ENCODE measurements at regions not wholly inside any gene's neighbourhood (a gene's known extent, or its start where the extent isn't known, plus 50 kb on each side); places are given as distances from the start of the nearest gene placed in this dataset.
"Not testable (repeated sequence)": the region's sequence is repeated elsewhere in the genome, so short reads cannot be mapped to it uniquely, and the experiment has no call there.

DNA sequence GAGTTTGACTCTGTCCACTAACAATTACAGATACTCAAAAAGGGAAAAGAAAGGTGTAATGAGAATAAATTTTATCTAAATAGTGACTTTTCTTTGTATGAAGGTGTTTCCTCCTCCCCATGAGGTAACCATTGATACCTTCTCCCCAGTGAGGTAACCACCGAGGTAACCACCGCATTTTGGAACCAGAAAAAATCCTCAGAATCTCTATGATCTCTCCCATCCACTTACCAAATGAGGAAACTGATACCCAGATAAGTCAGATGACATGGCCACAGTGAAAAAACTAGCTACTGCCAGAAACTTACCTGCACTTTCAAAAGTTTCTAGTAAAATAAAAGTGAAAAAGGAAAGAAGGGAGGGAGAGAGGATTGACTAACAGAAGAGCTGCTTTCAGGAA, 124.0 kb upstream of the FNDC3A start:
- DNase-seq: no peak

- DNase-seq: no peak
Measured at GRCh38 chr13:48852911-48853727, 122.6 kb upstream of the FNDC3A start.

DNA sequence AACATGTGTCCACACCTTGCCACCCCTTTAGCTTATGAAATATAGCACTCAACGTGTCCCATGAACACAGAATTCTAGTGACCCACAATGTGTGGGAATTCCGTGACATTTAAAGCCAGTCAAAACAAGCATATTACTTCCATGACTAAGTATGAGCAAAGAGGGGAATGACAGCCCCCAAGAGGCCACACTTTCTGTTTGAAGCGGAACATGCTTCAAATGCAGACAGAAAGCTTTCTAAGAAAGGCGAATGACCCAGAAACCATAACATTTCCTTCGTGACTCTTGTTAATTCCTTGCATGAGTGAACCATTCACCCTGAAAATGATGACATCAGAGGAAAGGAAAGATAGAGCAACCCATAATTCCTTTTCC, 122.0 kb upstream of the FNDC3A start:
- no peak for DNase-seq

DNA sequence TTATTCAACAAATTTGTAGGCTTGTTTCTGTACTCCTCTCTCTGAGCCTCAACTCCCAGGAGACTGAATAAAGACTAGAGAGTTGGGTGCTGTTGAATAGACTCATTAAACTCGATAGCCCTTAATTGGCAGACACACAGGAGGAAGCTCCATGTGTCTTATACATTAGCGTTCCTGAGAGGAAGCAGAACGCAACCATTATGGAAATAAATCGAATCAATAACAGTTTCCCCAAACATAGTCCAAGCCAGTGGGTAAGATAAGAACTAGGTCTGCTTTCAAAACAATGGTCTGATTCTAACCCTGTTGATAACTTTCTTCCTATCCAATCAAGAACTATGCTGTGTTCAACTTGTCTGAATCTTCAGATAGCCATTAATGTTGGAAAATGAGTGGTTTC, 118.1 kb upstream of the FNDC3A start:
- DNase-seq: no peak

DNA sequence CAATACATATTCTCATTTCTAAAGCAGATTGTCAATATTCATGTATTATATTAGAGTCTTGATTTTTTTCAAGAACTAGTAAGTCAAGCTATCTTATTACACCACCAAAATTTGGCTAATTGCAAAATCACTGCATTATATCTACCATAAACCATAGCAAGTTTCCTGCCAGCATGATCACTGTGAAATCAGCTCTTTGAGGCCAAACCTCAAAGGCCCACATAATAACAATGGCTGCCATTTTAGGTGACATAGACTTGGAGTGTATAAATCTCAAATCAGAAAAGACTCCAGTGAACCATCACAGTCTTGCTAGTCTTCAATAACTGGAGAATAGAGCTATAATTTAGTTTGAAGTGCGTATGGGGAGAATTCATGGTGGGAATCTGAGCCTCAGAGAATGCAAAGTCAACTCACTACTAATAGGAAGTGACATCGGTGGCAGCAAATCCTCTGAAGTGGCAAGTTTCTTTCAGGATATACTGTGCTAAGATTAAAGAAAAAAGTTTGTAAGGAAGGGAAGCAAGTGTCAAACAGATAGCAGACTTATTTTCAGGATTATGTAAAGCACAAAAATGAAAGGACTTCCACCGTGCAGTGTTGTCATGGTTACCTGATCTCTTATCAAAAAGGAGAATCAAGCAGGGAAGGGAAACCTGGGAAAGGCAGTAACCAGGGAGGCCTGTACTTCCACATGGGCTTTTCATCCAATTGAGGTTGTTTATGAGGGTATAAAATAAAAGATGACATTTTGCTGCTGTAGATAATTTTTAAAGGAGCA, 117.4 kb upstream of the FNDC3A start:
- no peak for DNase-seq

DNA sequence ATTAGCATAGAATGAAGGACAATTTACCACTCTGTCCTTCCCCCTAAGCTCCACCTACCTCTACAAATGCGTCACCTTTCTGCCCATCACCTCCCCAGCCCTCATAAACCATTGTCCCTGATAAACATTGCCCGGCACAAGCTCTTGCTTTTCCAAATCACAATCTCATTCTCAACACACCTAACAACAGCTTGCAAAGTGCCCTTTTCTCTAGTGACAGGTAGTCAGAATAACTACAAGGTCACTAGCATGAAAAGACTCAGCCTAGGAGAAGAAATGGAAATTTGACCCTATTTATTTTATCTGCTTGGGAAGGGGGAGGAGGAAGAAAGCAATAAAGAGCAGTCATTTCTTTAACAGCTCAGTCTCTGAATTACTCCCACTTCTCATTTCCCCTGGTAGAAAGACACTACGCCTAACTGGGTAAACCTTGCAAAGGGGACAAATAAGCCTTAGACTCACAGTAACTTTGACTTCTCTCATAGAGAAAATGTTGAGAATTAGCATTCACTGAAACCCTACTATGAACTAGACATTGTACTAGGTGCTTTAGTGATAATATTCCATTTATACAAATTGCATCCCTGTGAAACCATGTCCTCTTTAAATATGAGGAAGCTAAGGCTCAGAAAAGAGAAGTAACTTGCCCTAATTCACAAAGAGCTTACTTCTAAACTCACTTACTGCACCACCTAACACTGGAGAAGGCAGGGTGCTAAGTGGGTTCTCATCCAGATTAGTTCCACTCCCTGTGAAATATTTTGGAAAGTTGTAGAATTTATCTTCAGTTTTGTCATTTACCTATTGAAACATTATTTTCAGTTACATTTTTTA, 116.2 kb upstream of the FNDC3A start:
- no peak for DNase-seq

- DNase-seq: no peak
Measured at GRCh38 chr13:48860364-48860763, 115.3 kb upstream of the FNDC3A start.

DNA sequence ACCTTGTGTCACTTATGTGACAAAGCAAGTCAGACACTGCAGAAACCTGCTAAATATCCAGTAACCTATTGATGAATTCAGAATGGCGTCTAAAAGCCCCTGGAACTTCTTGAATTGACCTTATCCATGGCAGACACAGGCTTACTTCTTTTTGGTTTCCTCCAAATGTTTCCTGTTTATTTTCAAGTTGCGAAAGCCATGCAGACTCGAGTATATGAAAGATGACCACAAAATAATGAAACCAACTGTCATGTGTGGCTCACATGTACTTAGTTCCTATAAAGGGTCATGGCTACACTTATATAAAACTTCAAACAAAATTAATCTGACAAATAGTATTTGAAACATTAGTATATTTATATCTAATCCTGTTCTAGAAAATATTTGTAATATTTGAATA, 113.1 kb upstream of the FNDC3A start:
- DNase-seq: no peak

DNA sequence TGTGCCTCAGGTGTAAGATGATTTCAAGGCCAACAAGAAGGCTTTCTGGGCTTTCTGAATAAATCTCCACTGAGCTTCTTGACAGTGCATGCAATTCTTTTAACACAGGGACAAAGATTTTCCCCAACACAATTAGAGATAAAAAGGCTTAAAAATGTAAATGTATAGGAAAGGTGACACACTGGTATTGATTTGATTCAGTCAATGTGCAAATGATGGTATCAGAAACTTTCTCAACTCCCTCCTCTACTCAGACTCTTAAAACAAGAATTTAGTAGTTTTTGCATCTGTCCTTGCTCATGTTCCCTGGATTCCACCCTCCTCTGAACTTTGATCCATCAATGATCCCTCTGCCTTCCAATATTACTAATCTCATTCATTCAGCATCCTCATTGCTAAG, 111.6 kb upstream of the FNDC3A start:
- DNase-seq: no peak

DNA sequence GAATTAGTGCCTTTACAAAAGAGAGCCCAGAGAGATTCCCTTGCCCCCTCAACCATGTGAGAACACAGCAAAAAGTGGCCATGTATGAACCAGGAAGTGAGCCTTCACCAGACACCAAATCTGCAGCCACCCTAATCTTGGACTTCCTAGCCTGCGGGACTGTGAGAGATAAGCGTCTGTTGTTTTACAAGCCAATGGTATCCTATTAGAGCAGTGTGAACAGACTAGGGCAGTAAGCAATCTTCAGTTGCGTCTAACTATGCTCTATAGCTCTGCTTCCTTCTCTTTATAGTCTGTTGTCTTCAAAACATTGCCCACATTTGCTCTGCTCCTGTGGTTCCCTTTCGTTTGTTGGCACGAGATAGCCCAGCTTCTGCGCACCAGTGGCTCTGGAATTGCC, 109.5 kb upstream of the FNDC3A start:
- DNase-seq: no peak

GRCh38 chr13:48873081-48873480, 102.6 kb upstream of the FNDC3A start:
- DNase-seq: no peak

GRCh38 chr13:48873587-48873986, 102.1 kb upstream of the FNDC3A start:
- no peak for DNase-seq

DNA sequence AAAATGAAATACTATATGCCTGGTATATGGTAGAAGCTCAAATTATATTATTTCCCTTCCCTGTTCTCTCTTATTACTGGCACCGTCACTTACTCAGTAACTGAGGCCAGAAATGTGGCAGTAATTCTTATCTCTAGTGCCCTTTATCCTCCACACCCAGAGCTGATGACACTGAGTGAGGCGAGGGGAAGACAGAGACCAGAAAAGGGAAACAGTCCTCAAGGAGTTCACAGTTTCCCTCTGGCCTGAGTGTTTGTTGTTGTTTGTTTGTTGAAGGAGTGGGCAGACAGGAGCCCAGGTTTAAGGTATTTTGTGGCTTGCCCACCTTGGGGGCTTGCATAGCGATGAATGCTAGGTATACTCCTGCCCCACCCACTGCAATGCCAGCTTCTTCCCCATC, 101.5 kb upstream of the FNDC3A start:
- no peak for DNase-seq

DNA sequence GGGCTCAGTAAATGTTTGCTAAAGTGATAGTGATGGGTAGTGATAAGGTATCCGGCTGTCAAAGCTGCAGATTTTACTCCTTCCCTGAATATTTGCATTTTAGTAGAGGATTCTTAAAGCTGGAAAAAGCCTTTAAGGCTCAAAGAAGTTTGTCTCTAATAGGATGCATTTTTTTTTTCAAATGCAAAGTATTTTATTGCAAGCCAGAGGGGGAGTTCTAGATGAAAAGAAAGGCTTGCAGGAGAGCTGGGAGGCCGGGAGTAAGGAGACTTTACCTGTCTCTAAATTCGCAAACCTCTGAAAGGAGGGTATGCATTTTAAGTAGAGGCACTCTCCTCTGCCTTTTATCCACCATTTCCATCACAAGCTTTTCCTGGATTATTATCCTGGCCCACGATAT, 100.7 kb upstream of the FNDC3A start:
- DNase-seq: no peak

GRCh38 chr13:48876289-48876688, 99.4 kb upstream of the FNDC3A start:
- no peak for DNase-seq

GRCh38 chr13:48879432-48879831, 96.3 kb upstream of the FNDC3A start:
- no peak for DNase-seq

DNA sequence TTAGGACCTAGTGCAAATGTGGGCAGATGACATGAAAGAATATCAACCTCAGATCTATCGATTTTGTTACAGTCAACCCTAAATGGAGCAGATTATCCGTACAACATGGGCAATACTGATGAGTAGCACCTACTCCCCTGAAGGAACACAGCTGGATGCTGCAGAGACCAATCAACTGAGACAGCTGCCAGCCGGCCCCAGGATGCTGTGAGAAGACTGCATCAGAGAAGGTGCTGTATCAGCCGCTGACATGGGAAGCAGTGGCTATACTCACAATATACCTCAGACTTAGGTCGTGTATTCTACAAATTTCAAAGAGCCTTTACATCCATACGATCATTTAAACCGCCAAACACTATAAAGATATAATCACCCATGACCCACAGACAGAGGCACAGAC, 95.9 kb upstream of the FNDC3A start:
- no peak for DNase-seq

- DNase-seq: not testable (repeated sequence)
Measured at GRCh38 chr13:48883786-48884185, 91.9 kb upstream of the FNDC3A start.

- DNase-seq: no peak
Measured at GRCh38 chr13:48885027-48885395, 90.7 kb upstream of the FNDC3A start.

DNA sequence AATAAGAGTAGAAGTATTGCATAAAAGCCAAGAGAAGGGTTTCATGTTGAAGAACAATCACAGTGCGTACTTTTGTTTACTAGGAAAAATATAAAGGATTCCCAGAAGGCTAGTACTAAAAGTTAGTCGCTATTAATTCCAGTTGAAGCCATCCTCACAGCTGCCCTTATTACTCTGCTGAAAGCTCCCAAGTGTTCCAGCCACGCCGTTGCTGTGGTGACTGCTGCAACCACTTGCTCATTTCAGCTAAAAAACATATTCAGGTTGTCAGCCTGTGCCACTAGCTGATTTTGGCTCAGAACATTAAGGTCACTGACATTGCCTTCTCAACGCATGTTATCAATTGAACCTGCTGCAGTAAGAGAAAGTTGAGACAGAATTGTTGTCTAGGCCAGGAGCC, 87.1 kb upstream of the FNDC3A start:
- DNase-seq: no peak

DNA sequence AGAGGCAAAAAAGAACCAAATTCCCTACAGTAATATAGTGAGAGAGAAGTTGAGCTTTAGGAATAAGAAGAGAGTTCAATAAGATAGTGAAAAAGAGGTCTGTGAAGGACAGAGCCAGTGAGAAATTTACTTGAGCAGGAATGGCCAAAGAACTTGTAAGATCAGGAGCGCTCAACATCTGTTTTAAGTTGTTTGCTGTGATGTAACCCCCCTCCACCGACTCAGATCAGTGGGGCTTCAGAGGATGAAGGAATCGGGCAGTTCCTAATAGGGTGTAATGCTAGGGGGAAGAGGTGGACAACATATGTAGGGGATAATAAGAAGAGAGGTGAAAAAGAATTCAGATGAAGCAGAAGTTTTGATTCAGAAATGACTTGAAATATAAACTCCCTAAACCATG, 85.3 kb upstream of the FNDC3A start:
- no peak for DNase-seq

DNA sequence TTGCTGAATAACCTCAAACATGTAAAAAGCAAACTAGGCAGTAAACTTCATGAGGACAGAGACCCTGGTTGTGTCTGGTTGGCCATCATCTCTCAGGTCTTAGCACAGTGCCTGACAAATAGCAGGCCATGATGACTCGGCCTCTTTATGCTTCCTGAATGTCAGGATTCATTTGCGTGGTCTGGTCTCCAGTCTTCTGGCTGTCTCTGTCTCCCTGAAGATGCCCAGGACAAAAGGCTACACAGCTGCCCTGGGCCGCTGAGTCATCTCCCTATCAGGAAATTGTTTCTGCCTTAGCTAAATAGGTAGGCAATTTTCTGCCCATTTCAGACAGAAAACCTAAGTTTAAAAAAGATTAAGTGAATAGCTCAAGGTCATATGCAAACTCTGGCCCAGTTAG, 84.1 kb upstream of the FNDC3A start:
- DNase-seq: no peak

DNA sequence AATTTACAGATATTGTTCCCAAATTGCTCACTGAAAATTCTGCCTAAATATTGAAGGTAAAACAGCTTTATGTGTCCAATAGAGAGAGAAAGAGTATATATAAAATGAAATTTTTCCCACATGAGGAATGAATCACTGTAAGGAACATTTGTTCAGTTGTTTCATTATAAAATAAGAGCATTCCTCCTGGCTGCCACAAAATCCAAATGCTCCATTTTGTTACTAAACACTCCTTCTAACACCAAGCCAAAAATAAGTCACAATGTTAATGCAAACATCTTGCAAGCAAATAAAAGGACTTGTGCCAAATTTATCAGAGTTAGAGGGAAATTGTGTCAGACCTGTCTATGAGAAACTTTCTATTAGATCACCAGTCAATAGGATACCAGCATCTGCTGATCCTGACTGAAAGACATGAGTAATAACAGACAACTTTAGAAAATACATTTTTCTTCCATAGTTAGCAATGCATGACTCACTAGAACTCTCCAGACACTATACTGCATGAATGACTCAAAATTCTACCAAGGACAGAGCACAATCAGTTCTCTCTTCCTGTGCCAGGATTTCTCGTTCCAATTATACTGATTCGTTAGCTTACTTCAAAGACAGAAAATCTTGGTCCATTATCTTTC, 83.5 kb upstream of the FNDC3A start:
- no peak for DNase-seq
